K562 (cell line): ENCODE measurements at regions not wholly inside any gene's neighbourhood (a gene's known extent, or its start where the extent isn't known, plus 50 kb on each side); places are given as distances from the start of the nearest gene placed in this dataset.

Experiments
- TF ChIP-seq, protein P1 (sequence below), 2 experiments: fragments of 450-650 bp in 1 of 2; sonication (generic) in 1 of 2; formaldehyde crosslinking in 1 of 2; IDR thresholded peaks; 2 replicates each; pipeline versions ENCODE4 v1.7.1 to v1.9.0; 2016 to 2022; ENCODE audit warnings: inconsistent platforms in 1 of 2, mild to moderate bottlenecking in 1 of 2, missing genetic modification reagents in 1 of 2
- TF ChIP-seq, protein P2 (sequence below): fragments of 250-450 bp; sonication (Bioruptor Pico); IDR thresholded peaks from 2 replicates; pipeline ENCODE4 v1.5.0; 2021; ENCODE audit warnings: mild to moderate bottlenecking, borderline replicate concordance

DNA sequence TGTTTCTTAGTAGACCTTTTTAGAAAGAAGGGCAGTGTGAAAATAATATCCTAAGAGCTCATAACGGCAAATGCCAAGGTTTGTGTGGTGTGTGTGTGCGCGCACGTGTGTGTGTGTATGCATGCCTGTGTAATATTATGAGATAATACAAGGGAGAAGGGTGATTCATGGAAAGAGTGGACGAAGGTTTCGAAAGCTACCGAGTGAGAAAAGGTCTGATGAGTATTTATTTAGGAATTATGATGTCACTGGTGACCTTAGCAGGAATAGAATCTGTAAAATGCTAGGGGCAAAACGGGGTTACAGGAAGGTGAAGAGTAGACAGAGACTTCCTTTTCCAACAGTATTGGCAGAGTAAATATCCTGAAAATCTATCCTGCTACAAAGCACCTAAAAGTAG, 107.3 kb downstream of the AHR start (continued):
- TF ChIP-seq, protein P1, sequence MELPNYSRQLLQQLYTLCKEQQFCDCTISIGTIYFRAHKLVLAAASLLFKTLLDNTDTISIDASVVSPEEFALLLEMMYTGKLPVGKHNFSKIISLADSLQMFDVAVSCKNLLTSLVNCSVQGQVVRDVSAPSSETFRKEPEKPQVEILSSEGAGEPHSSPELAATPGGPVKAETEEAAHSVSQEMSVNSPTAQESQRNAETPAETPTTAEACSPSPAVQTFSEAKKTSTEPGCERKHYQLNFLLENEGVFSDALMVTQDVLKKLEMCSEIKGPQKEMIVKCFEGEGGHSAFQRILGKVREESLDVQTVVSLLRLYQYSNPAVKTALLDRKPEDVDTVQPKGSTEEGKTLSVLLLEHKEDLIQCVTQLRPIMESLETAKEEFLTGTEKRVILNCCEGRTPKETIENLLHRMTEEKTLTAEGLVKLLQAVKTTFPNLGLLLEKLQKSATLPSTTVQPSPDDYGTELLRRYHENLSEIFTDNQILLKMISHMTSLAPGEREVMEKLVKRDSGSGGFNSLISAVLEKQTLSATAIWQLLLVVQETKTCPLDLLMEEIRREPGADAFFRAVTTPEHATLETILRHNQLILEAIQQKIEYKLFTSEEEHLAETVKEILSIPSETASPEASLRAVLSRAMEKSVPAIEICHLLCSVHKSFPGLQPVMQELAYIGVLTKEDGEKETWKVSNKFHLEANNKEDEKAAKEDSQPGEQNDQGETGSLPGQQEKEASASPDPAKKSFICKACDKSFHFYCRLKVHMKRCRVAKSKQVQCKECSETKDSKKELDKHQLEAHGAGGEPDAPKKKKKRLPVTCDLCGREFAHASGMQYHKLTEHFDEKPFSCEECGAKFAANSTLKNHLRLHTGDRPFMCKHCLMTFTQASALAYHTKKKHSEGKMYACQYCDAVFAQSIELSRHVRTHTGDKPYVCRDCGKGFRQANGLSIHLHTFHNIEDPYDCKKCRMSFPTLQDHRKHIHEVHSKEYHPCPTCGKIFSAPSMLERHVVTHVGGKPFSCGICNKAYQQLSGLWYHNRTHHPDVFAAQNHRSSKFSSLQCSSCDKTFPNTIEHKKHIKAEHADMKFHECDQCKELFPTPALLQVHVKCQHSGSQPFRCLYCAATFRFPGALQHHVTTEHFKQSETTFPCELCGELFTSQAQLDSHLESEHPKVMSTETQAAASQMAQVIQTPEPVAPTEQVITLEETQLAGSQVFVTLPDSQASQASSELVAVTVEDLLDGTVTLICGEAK (IDR thresholded peaks at IDR 0.05) = no peak
- TF ChIP-seq, protein P1 (CRISPR knock-in tag; IDR thresholded peaks at IDR 0.05) = no peak
- TF ChIP-seq, protein P2, sequence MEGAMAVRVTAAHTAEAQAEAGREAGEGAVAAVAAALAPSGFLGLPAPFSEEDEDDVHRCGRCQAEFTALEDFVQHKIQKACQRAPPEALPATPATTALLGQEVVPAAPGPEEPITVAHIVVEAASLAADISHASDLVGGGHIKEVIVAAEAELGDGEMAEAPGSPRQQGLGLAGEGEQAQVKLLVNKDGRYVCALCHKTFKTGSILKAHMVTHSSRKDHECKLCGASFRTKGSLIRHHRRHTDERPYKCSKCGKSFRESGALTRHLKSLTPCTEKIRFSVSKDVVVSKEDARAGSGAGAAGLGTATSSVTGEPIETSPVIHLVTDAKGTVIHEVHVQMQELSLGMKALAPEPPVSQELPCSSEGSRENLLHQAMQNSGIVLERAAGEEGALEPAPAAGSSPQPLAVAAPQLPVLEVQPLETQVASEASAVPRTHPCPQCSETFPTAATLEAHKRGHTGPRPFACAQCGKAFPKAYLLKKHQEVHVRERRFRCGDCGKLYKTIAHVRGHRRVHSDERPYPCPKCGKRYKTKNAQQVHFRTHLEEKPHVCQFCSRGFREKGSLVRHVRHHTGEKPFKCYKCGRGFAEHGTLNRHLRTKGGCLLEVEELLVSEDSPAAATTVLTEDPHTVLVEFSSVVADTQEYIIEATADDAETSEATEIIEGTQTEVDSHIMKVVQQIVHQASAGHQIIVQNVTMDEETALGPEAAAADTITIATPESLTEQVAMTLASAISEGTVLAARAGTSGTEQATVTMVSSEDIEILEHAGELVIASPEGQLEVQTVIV = no peak
